ENCODE measurements at regions not wholly inside any gene's neighbourhood (a gene's known extent, or its start where the extent isn't known, plus 50 kb on each side); places are given as distances from the start of the nearest gene placed in this dataset.

- intact Hi-C loops (cut with micrococcal nuclease), result loop anchor here (10.0 kb wide), 1 partner anchor 1093 kb away; no protein-coding TSS in a partner anchor
Observed at GRCh38 chr7:19448091-19448490, 260.7 kb downstream of the POLR1F start.

DNA sequence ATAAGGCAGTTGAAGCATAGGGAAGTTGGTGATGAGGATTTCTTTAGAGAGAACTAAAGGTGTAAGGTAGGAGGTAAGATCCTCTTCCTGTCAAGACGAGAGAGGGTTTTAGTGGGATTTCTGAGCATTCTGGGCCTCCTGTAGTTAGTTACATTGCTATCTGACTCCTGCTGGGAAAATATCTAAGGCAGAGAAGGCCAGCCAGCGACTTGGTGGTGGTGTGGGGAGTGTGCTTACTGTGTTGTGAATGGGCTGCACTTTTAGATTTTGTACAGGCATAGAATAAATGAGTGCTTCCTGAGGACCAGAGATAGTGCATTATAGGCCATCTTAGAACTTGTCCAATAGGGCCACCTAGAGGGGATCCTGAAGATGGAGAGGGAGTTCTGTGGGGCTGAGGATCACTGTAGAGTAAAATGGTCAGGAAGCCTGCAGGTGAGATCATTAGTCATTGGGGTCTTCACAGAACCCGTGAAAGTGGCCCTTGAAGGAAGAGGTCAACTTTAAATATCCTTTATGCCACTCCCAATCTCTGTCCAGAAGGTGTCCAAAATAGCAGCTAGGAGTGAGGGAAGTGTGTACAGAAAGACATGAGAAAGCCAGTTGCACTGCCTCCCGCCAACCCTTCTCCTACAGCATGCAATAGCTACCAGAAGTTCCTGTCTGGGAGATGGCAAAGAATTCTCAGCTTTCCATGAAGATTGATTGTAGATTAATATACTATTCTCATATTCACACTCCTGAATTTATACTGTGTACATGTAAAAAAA, 266.6 kb downstream of the POLR1F start:
- intact Hi-C loops (cut with micrococcal nuclease), result loop anchor here (1.0 to 10.0 kb wide), 2 partner anchors 852 to 1087 kb away; no protein-coding TSS in a partner anchor

GRCh38 chr7:19439517-19439916, 269.3 kb downstream of the POLR1F start:
- intact Hi-C loops (cut with micrococcal nuclease), result no loop called here

GRCh38 chr7:19437446-19437845, 271.4 kb downstream of the POLR1F start:
- intact Hi-C loops (cut with micrococcal nuclease), result no loop called here

GRCh38 chr7:19427944-19428343, 280.9 kb downstream of the POLR1F start:
- intact Hi-C loops (cut with micrococcal nuclease), result no loop called here

DNA sequence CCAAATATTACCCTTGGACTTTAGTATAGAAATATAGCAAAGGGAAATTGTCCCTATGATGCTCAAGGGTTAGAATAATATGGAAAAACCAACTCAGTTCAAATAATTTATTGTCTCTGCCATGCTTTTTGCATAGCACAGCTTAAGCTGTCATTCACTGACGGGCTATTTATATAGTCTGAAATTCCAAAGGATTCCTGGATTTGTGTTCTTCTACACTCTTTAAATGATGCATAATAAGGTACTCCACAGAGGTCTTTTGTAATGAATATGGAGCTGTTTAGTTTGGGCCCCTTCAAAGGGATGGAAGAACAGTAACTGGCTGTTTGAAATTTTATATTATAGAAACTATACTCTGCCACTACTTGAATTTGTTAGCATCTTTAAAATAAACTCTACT, 276.6 kb upstream of the FERD3L start:
- intact Hi-C loops (cut with micrococcal nuclease), result no loop called here

GRCh38 chr7:19417231-19417630, 272.0 kb upstream of the FERD3L start:
- intact Hi-C loops (cut with micrococcal nuclease), result no loop called here

- intact Hi-C loops (cut with micrococcal nuclease), result no loop called here
Observed at GRCh38 chr7:19415123-19415522, 269.9 kb upstream of the FERD3L start.

DNA sequence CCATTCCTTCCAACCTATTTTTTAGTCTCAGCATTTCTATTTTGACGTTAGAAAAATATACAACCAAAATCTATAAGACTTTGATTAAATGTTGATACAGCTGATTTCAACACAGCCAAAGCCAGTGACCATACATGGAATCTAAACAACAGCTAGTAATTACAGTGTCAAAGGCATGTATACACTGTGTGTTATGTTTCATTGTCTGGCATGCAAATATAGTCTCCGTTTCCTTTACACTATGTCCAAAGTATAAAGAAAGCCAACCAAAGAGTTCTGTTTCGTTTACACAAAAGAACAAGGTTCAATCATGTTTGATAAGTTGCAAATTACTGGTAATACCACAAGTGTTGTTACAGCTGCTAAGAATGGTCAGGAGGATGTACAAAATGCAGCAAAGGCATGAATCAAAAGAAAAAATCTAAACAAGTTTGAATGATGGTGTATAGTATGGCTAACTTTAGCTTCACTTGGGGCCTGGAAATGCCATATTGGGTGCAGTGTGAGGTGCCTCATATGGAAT, 268.3 kb upstream of the FERD3L start:
- intact Hi-C loops (cut with micrococcal nuclease), result no loop called here

- intact Hi-C loops (cut with micrococcal nuclease), result no loop called here
Observed at GRCh38 chr7:19410691-19411090, 265.5 kb upstream of the FERD3L start.

- intact Hi-C loops (cut with micrococcal nuclease), result no loop called here
Observed at GRCh38 chr7:19410106-19410505, 264.9 kb upstream of the FERD3L start.

DNA sequence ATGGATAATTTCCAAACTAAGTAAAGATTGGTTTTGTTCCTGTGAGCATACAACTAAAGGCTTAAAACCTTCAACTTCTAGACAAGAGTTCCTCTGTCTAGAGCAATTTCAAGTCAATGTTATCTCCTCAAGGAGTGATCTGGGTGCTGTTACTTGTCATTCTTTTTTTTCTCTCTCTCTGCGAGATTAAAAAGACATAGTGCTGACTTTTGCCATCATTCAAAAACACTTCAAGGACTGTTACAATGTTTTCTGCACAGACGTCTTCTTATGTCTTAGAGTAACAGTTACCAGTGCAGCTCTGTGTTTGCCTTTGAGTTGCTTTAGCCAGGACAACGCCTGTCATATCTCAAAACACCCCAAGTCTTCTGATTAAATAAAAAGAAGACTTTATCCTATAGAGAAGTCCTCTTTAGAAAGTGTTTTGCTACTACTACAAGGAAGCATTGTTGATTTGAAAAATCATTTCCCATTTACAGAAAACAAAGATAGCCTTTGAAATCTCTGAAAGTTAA, 263.5 kb upstream of the FERD3L start:
- intact Hi-C loops (cut with micrococcal nuclease), result no loop called here

GRCh38 chr7:19407270-19407669, 262.0 kb upstream of the FERD3L start:
- intact Hi-C loops (cut with micrococcal nuclease), result no loop called here

DNA sequence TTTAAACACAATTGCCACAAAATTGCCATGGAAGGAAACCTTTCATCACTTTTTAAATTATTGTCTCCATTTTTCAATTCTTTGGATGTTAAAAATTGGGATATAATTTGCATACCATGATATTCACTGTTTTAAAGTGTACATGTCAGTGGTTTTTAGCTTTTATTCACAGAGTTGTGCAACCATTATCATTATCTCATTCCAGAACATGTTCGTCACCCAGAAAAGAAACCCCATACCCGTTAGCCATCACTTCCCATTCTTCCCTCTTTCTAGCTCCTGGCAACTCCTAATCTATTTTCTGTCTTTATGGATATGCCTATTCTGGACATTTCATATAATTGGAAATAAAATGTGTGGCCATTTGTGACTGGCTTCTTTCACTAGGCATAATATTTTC, 260.3 kb upstream of the FERD3L start:
- intact Hi-C loops (cut with micrococcal nuclease), result no loop called here

GRCh38 chr7:19404912-19405329, 259.7 kb upstream of the FERD3L start:
- intact Hi-C loops (cut with micrococcal nuclease), result no loop called here

DNA sequence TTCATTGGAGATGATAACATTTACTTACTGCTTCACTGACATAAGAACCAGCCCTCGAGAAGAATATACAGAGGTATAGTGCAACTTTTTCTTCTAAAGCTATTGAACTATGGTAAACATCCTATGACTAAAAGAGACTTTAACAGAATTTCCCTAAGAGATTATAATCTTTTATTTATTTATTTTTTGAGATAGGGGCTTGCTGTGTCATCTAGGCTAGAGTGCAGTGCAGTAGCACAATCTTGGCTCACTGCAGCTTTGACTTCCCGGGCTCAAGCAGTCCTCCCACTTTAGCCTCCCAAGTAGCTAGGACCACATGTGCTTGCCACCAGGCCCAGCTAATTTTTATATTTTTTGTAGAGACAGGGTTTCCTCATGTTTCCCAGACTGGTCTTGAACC, 258.5 kb upstream of the FERD3L start:
- intact Hi-C loops (cut with micrococcal nuclease), result no loop called here

- intact Hi-C loops (cut with micrococcal nuclease), result no loop called here
Observed at GRCh38 chr7:19401461-19401860, 256.2 kb upstream of the FERD3L start.

DNA sequence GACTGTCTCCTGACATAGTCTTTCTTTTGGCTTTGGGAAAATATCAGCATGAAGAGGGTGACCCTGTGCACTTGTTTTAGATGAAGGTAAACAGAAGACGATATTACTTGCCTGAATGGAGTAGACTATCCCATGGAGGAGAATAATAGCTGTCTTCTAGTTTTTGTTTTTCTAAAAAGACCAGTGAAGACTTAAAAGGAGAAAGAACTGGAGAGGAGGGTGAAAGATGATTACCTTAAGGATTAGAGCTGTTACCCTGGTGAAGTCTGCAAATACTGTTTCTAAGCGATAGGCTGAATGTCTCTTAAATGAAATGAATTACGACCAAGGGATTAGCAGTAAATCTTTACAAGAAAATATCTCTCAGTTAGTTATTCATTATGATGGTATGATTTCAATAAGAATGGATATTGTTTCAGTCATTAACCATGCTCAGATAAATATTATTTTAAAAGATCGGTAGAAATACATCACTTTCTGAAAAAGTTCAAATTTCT, 255.6 kb upstream of the FERD3L start:
- intact Hi-C loops (cut with micrococcal nuclease), result no loop called here

GRCh38 chr7:19397911-19398310, 252.7 kb upstream of the FERD3L start:
- intact Hi-C loops (cut with micrococcal nuclease), result no loop called here

DNA sequence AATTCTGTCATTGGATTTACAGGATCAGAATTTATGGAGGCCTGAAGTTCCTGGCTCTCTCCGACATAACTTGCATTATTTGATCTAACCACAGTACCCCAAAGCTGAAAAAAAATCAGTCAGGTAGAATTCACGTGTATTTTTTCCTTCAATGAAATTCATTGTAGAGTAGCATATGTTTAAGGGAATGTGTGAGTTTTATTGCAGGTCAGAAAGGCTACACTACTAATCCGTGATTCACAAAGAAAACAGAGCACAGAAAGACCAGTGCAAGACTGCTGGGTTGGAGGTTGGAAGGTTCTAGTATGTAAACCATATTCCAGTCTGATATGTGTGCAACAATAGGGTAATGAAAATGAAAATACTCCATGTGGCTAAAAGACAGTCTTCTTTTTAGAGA, 247.0 kb upstream of the FERD3L start:
- intact Hi-C loops (cut with micrococcal nuclease), result no loop called here

DNA sequence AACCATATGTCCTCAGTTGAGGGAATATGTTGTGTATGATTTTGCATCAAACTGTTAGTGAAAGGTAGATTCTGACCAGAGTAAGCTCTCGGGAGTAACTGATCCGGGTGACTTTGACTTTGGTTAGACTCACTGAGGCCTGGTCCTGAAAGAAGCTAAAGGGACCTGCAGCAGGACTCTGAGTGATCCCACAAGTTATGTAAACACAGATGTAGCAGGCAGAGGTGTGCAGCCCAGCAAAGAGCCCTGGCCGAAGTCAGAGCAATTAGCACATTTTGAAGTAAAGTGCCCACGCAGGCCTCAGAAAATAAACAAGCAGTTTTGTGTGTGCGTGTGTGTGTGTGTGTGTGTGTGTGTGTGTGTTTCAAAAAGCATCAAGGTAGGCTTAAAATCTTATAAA, 245.6 kb upstream of the FERD3L start:
- intact Hi-C loops (cut with micrococcal nuclease), result no loop called here

GRCh38 chr7:19381321-19381720, 236.1 kb upstream of the FERD3L start:
- intact Hi-C loops (cut with micrococcal nuclease), result no loop called here

DNA sequence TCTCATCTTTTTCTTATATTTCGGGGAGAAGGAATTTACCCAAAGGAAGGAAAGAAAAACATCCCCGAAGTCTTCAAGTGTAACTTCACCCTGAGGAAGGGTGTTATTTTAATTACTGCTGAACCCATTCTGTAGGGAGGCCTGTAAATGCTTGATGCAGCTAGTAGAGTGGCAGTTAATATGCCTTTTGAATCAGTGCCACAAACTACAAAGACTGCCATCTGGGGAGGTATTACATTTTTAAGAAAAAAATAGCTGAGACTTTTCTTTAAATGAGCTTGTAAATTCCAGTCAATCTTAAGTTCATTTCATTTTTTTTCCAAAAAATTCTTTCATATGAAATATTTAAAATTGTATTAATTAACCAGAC, 233.1 kb upstream of the FERD3L start:
- intact Hi-C loops (cut with micrococcal nuclease), result no loop called here

Data from T-helper 1 cell treated with Interleukin-12 subunit alpha and Interleukin-12 subunit beta and Interleukin-4 antibody, amounts not matched to agents 30 ng/mL and 1 ng/mL, for 36 hours (primary cell).